Stimulated activated CD8-positive, alpha-beta memory T cell treated with anti-CD3 and anti-CD28 coated beads, Interleukin-7, amount 100 ng/mL, for 4 hours (primary cell): ENCODE measurements at regions not wholly inside any gene's neighbourhood (a gene's known extent, or its start where the extent isn't known, plus 50 kb on each side); places are given as distances from the start of the nearest gene placed in this dataset.
"Not testable (repeated sequence)": the region's sequence is repeated elsewhere in the genome, so short reads cannot be mapped to it uniquely, and the experiment has no call there.

Source experiments
- DNase-seq, 2 donors: peaks; one replicate each; pipeline ENCODE4 v3.0.0-alpha.2; 2020; ENCODE audit warnings: low read depth in 2 of 2

DNA sequence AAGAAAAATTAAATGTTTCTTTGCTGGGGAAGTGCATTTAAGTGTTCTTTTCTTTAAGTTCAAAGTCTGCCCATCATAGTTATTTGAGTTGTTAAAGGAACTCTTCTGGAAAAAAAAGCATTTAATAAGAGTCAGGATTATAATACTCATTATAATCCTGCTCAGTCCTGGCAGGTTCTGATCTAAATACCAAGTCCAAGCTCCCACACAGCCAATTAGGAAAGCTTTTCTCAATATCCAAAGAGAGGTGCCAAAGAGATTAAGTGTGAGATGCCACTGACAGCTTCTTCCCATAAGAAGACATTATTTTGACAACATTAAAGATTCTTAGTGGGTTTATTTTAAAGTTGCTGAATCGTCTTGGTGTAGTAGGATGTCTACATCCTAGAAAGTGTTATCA lies 235.2 kb upstream of the DAB2 start:
- DNase-seq, result no peak

GRCh38 chr5:39658866-39659265 lies 234.1 kb upstream of the DAB2 start:
- no peak for DNase-seq

- DNase-seq, result no peak
Observed at GRCh38 chr5:39657943-39658342, 233.2 kb upstream of the DAB2 start.

DNA sequence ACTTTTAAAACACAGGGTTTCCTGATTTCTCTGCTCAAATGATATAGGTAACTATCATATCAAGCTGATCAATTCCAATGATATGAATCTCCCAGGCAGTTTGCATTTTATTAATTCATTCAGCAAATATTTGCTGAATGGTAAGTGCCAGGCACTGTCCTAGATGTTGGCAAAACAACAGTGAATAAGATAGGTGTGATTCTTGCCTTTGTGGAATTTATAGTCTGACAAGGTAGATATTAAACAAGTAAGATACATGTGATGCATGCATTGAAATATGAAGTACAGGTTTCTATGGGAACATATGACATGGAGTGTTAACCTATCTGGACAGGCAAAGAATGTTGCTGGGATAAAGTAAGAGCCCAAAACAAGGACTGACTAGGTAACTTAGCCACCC lies 231.8 kb upstream of the DAB2 start:
- DNase-seq, result no peak

DNA sequence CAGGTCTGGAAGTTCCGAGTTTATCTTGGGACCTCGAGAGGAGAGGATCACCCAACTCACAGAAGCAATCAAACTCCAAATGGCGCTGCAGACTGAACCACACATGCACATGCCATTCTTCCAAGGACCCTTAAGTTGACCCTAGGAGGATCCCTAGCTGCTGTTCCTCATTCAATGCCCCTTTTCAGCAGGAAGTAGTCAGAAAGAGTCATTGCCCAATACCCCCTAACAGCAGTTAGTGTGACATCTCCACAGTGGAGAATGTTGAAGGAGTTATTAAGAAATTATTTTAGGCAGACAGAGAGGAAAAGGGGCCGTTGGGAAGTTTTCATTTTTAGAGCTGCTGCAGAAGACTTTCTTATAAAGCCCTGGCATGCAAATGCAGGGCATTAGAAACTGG lies 229.9 kb upstream of the DAB2 start:
- no peak for DNase-seq

DNA sequence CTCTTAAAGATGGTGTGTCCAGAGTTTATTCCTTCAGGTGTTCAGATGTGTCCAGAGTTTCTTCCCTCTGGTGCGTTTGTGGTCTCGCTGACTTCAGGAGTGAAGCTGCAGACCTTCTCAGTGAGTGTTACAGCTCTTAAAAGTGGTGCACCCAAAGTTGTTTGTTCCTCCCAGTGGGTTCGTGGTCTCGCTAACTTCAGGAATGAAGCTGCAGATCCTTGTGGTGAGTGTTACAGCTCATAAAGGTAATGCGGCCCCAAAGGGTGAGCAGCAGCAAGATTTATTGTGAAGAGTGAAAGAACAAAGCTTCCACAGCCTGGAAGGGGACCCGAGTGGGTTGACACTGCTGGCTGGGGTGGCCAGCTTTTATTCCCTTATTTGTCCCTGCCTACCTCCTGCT lies 227.7 kb upstream of the DAB2 start:
- DNase-seq, result not testable (repeated sequence)

DNA sequence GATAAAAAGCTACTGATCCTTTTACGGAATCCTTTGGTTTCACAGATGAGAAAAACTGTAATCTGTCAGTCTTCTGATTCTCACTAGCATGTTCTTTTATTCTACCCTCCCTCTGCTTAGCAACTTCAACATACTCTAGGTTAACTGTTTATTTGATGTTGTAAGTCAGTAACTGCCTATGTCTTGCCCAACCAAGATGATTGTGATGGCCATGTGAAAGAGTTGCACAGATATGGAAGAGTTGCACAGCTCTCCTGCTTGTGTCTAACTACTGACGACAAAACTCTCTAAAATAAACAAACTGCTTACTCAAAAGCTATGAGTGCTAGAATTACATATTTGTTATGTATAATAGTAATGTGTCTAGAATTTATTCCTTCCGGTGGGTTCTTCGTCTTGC lies 227.3 kb upstream of the DAB2 start:
- no peak for DNase-seq

DNA sequence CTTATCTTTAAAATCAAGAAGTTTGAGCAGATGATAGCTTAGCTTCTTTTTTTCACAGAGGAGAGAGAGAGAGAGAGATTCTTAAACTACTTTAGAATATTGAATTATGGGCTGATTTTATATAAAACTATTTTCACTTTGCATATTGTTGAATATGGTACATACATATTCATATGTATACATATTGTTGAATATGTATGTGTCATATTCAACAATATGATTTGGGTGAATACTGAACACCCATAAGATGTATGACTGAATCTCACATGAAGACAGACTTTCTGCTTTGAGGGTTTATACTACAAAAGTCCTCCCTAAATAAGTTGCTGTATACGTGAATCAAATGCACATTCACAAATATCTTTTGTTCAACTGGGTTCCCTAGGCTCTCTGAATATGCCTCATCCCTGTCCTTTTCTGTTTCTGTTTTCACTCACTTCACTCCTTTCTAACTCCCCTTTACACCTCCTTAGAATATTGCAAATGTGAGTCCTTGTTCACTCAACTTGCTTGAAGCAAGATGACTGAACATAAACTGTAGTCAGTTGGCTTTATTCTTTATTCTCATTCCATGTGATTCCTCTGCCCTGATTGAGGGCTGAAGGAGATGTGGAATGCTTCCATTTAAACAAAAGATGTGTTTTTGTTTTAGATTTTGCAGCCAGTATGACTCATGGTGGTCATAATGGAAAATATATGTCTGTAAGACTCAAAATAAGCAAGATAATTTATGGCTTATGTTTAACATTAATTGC lies 225.4 kb upstream of the DAB2 start:
- no peak for DNase-seq

DNA sequence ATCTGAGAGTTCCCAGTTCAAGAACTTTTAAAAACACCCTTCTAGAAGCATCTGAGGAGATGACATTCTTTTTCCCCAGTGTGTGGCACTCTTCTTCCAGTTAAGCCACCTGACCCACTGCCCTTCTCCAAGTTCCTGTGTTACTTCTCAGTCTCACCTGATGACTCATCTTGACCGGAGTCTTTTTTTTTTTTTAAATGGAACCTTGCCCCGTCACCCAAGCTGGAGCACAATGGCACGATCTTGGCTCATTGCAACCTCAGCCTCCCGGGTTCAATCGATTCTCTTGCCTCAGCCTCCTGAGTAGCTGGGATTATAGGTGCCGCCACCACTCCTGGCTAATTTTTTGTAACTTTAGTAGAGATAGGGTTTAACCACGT lies 224.1 kb upstream of the DAB2 start:
- DNase-seq, result no peak

DNA sequence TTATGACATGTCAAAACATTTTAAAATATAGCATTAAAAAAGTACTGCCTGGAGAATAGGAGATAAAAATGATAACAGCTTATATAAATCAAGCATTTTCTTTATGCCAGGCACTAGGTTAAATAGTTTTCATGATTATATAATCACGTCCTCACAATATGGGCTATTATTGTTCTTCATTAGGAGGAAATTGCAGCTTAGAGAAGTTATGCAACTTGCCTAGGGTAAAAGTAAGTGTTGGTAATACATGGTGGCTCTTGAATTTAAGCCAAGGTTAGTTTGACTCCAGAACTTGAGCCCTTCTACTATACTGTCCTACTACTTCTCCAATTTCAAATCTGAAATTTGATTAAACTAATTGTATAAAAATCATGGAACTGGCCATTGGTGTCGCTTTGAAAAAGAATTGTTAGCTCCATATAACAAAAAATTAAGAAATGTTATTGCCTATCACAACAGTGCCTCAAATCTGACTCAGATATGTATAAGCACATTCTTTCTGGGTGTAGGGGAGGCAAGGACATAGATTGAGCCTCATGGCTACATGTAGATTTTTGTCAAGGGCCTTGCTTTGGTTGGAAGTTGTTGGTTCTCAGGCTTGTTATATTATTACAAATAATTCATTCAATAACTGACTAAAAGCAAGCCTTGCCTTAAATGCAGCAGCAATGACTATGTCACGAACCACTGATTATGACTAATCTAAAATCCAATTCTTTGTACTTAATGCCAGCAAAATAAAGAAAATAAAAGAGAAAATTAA lies 223.5 kb upstream of the DAB2 start:
- DNase-seq, result no peak

DNA sequence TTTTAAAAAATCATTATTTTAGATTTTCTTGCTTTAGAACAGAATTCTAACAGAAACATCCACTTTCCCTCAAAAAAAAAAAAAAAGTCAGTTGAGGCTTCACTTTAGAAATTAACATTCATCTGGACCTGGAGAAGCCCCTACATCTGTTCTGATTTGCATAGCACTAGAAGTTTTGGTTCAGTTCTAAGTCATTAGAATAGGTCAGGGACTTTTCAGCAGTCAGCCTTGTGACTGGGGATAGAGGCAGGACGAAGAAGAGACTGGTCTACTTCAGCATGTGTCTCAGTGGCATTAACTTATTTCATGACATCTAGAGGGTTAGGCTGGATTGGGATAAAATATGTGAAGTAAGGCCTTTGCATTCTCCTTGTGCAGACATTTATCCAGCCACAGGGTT lies 215.8 kb upstream of the DAB2 start:
- DNase-seq, result no peak

GRCh38 chr5:39639618-39640089 lies 214.9 kb upstream of the DAB2 start:
- DNase-seq, result no peak

DNA sequence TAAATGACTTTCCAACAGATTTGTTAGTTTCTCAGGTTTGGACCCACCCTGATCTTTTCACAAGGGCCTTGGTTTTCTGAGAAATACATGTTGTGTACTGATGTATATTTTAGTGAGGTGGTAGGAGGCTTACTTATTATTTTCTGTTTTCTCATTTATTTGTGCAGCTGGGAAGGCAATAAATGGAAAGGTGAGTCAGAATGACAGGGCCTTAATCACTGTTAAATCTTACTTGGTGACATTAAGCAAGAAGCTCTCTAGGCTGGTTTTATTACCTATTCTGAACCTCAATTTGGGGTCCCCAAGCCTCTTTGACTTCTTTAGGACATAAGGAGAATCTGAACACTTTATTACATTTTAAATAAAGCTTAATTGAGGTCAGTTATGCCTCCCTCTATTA lies 214.0 kb upstream of the DAB2 start:
- no peak for DNase-seq

DNA sequence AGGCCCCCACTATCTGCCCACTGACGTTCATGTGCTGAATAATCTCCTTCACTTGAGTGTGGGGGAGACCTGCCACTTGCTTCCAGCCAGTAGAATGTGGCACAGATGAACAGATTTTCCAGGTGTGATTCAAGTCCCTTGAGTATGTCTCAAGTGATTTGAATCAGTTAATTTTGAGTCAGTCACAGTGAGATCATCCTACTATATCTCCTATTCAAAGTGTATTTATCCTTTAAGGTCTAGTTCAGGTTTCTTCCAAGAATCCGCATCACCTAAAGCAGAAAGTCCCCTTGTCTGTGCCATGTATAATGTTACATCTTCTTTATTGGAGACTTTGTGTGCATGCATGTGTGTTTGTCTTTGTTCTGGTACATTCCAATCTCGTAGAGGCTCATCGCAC lies 208.3 kb upstream of the DAB2 start:
- no peak for DNase-seq

DNA sequence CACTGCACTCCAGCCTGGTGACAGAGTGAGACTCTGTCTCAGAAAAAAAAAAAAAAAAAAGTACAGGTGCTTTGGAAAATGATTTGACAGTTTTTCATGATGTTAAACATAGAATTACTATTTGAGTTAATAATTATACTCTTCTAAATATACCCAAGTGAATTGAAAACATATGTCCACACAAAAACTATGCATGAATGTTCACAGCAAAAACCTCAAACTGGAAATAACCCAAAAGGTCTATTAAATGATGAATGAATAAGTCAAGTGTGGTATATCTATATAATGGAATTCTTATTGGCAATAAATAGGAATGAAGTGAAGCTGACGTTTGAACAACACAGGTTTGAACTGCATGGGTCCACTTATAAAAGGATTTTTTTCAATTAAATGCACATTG lies 207.2 kb upstream of the DAB2 start:
- DNase-seq, result no peak

GRCh38 chr5:39629946-39630345 lies 205.2 kb upstream of the DAB2 start:
- no peak for DNase-seq

DNA sequence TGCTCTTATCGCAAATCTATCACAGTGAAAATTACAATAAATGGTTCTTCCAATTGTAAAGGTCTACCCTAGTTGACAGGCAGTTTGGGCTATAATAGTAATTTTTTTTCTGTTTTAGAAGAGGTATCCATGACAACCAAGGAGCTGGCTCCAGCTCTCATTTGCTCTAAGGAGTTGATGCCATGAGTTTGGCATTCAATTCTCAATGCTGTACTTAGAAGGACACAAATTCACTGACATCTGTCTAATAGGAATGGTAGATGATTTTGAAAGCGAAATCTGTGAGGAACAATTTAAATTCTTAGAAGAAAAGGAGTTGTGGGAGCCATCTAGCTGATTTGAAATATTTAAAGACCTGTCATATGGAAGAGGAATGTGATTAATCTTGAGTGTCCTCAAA lies 203.6 kb upstream of the DAB2 start:
- no peak for DNase-seq

GRCh38 chr5:39624890-39625289 lies 200.1 kb upstream of the DAB2 start:
- no peak for DNase-seq

GRCh38 chr5:39624268-39624886 lies 199.6 kb upstream of the DAB2 start:
- no peak for DNase-seq

GRCh38 chr5:39623291-39623865 lies 198.6 kb upstream of the DAB2 start:
- no peak for DNase-seq

DNA sequence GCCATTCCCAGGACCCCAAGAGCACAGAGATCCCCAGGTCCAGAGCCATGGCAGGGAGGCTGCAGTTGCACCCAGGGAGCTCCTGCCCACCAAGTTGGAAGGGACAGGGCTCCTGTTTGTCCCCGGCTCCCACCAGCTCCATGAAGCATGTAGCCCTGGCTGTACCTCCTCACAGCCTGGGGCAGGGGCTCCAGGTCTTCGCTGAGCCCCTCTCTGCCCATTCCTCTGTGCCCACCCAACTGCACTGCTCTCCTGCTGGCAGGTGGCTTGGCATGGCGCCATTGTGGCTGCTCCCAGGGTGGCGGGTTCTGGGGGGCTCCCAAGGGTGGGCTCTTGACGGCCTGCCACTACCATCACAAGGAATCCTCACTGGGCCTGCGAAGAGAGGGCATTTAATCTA lies 197.5 kb upstream of the DAB2 start:
- no peak for DNase-seq

- DNase-seq, result no peak
Observed at GRCh38 chr5:39619168-39619818, 194.5 kb upstream of the DAB2 start.
